ENCODE measurements at regions not wholly inside any gene's neighbourhood (a gene's known extent, or its start where the extent isn't known, plus 50 kb on each side); places are given as distances from the start of the nearest gene placed in this dataset.

GRCh38 chr3:106215047-106215446 lies 346.2 kb upstream of the CBLB start:
- TF ChIP-seq ZFX (IDR thresholded peaks at IDR 0.05) = no peak
- no peak for TF ChIP-seq CTCF (conservative IDR thresholded peaks at IDR 0.05)
- H3K27ac ChIP-seq = no peak overlapping the region

- no peak overlapping the region for H3K27ac ChIP-seq
- no peak for TF ChIP-seq CTCF (conservative IDR thresholded peaks at IDR 0.05)
Measured at GRCh38 chr3:106217745-106218144, 348.9 kb upstream of the CBLB start.

- no peak overlapping the region for H3K27ac ChIP-seq
- TF ChIP-seq ZFX (IDR thresholded peaks at IDR 0.05) (no peak), CTCF (conservative IDR thresholded peaks at IDR 0.05) (no peak)
Measured at GRCh38 chr3:106227068-106227467, 358.3 kb upstream of the CBLB start.

- H3K27ac ChIP-seq = no peak overlapping the region
- TF ChIP-seq CTCF (conservative IDR thresholded peaks at IDR 0.05) (no peak), ZFX (IDR thresholded peaks at IDR 0.05) (no peak)
Measured at GRCh38 chr3:106228271-106228670, 359.5 kb upstream of the CBLB start.

GRCh38 chr3:106229495-106230278 lies 360.9 kb upstream of the CBLB start:
- H3K27ac ChIP-seq = no peak overlapping the region
- TF ChIP-seq ZFX (IDR thresholded peaks at IDR 0.05) (no peak), CTCF (conservative IDR thresholded peaks at IDR 0.05) (no peak)

- no peak for TF ChIP-seq ZFX (IDR thresholded peaks at IDR 0.05)
- no peak for TF ChIP-seq CTCF (conservative IDR thresholded peaks at IDR 0.05)
- no peak overlapping the region for H3K27ac ChIP-seq
Measured at GRCh38 chr3:106231086-106231485, 362.3 kb upstream of the CBLB start.

GRCh38 chr3:106232956-106233355 lies 364.1 kb upstream of the CBLB start:
- TF ChIP-seq ZFX (IDR thresholded peaks at IDR 0.05) (no peak), CTCF (conservative IDR thresholded peaks at IDR 0.05) (no peak)
- H3K27ac ChIP-seq = no peak overlapping the region
